Bronchial epithelial cell (primary cell): ENCODE measurements at regions not wholly inside any gene's neighbourhood (a gene's known extent, or its start where the extent isn't known, plus 50 kb on each side); places are given as distances from the start of the nearest gene placed in this dataset.

Experiments used
- DNase-seq: peaks from one replicate; pipeline ENCODE4 v3.0.0-alpha.2; 2010; ENCODE audit warnings: low read depth
- FAIRE-seq: peaks from 2 replicates; lab custom pipeline; 2011; peaks lifted over from hg19 to GRCh38; lab: Jason Lieb, UNC
- H3K27me3 ChIP-seq: 2 replicates; pipeline ENCODE4 v1.5.1; 2011; ENCODE audit warnings: low read length; ENCODE audit not compliant: control insufficient read depth, insufficient read depth
- H3K36me3 ChIP-seq: 2 replicates; pipeline ENCODE4 v1.5.1; 2011; ENCODE audit warnings: low read length; ENCODE audit not compliant: control insufficient read depth, insufficient read depth
- H3K4me3 ChIP-seq: 2 replicates; pipeline ENCODE4 v1.5.1; 2011; ENCODE audit warnings: mild to moderate bottlenecking, low read depth, low read length, control low read depth
- TF ChIP-seq, protein P1 (sequence below): IDR thresholded peaks from 2 replicates; pipeline ENCODE4 v1.5.1; 2011; ENCODE audit warnings: mild to moderate bottlenecking, moderate library complexity, low read length, control low read depth, inconsistent platforms; ENCODE audit not compliant: insufficient read depth, severe bottlenecking

DNA sequence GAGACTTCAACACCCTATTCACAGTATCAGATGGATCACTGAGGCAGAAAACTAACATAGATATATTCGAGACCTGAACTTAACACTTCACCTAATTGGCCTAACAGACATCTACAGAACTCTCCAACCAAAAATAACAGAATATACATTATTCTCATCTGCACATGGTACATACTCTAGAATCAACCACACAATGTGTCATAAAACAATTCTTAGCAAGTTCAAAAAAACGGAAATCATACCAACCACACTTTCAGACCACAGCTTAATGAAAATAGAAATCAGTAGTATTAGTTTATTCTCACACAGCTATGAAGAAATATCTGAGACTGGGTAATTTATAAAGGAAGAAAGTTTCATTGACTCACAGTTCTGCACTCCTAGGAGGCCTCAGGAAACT, 387.9 kb downstream of the DEPDC1B start:
- no peaks in the 10 kb centered on the region for H3K27me3 ChIP-seq
- FAIRE-seq (no peak), DNase-seq (no peak)
- TF ChIP-seq, protein P1, sequence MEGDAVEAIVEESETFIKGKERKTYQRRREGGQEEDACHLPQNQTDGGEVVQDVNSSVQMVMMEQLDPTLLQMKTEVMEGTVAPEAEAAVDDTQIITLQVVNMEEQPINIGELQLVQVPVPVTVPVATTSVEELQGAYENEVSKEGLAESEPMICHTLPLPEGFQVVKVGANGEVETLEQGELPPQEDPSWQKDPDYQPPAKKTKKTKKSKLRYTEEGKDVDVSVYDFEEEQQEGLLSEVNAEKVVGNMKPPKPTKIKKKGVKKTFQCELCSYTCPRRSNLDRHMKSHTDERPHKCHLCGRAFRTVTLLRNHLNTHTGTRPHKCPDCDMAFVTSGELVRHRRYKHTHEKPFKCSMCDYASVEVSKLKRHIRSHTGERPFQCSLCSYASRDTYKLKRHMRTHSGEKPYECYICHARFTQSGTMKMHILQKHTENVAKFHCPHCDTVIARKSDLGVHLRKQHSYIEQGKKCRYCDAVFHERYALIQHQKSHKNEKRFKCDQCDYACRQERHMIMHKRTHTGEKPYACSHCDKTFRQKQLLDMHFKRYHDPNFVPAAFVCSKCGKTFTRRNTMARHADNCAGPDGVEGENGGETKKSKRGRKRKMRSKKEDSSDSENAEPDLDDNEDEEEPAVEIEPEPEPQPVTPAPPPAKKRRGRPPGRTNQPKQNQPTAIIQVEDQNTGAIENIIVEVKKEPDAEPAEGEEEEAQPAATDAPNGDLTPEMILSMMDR, result no peak
- H3K36me3 ChIP-seq, result no peaks in the 10 kb centered on the region
- no peak overlapping the region for H3K4me3 ChIP-seq

DNA sequence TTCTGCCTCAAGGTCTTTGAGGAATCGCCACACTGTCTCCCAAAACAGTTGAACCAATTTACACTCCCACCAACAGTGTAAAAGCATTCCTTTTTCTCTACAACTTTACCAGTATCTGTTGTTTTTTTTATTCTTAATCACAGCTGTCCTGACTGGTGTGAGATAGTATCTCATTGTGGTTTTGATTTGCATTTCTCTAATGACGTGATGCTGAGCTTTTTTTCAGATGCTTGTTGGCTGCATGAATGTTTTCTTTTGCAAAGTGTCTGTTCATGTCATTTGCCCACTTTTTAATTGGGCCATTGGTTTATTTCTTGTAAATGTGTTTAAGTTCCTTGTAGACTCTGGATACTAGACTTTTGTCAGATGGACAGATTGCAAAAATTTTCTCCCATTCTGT, 400.0 kb downstream of the DEPDC1B start:
- DNase-seq, result no peak
- H3K4me3 ChIP-seq, result no peak overlapping the region
- H3K27me3 ChIP-seq, result no peaks in the 10 kb centered on the region
- no peaks in the 10 kb centered on the region for H3K36me3 ChIP-seq
- FAIRE-seq, result no peak
- TF ChIP-seq, protein P1, result no peak

DNA sequence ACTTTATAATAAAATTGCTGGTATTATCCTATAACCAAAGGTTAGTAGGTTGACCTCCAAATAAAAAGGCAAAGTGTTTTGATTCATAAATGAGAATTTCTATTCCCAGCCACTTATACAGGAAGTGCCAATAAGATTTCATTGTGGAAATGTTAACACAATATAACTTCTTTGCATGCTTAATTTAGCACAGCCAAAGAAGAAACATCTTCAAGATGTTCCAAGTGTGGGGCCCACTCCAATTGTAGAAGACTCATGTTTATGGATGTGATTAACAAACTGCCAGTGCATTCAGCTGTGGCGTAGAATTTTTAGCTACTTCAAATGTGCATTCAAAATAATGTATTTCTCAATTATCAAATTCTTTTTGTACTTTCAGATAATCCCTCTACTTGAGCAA, 402.3 kb downstream of the DEPDC1B start:
- TF ChIP-seq, protein P1, result no peak
- DNase-seq (no peak), FAIRE-seq (no peak)
- Histone ChIP-seq H3K4me3 (no peak overlapping the region), H3K36me3 (no peaks in the 10 kb centered on the region), H3K27me3 (no peaks in the 10 kb centered on the region)

DNA sequence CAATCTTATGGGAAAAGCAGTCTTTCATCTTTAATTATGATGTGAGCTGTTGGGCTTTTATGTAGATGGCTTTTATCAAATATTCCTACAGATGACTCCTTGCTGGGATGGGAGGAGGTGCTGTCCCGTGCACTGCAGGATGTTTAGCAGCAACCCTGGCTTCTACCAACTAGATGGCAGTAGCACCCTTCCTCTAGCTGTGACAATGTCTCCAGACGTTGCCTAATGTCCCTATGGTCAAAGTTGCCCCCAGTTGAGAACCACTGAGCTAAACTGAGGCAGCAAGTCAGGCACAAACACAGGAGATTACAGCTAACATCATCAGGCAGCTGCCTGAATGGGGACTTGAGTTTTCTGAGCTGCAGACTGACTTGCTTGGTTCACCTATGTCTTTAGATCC, 401.9 kb upstream of the PDE4D start:
- Histone ChIP-seq H3K4me3 (no peak overlapping the region), H3K36me3 (no peaks in the 10 kb centered on the region), H3K27me3 (no peaks in the 10 kb centered on the region)
- peak; percentile 47 for DNase-seq
- TF ChIP-seq, protein P1, result peak; percentile 83
- FAIRE-seq, result peak; percentile 50

DNA sequence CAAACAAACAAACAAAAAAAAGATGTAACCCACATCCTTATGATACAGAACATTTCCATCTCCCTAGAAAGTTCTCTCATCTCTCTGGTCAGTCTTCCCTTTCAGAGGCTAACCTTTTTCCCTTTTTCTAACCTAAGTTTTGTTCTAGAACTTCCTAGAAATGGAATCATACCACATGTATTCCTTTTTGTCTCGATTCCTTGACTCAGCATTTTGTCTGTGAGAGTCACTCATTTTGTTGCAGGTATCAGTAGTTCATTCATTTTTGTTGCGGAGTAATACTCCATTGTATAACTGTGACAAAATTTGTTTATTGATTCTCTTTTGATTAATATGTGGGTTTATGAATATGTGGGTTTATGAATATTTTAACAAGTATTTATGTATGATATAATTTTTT, 400.0 kb upstream of the PDE4D start:
- no peak for FAIRE-seq
- no peak overlapping the region for H3K4me3 ChIP-seq
- TF ChIP-seq, protein P1, result no peak

DNA sequence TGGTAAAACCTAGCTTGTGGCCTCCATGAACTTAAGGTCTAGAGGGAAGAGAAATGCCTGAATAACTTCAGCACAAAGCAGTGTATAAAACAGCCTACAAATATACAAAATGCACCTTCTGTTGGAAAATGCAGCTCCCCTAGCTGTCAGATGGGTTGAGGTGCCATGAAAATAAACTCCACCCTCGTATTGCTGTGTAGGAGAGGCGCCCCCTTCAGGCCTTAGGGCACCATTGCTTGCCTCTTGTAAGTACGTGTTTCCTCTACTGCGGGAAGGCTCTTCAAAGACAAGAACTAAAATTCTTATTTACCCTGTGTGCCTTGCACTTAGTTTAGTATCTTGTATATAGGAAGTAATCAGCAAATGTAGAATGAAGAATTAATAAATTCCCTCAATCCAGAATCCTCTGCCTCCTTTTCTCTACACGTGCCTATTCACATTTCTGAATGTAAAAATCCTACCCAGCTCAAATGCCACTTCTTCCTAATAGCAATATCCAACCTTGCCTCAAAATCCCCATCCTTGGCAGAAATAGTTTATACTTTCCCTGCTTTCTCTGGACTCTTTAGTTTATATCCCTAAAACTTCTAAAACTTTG, 393.7 kb upstream of the PDE4D start:
- no peak overlapping the region for H3K4me3 ChIP-seq
- TF ChIP-seq, protein P1, result peak; percentile 87
- DNase-seq (peak; percentile 66), FAIRE-seq (no peak)
- H3K27me3 ChIP-seq, result no peaks in the 10 kb centered on the region
- no peaks in the 10 kb centered on the region for H3K36me3 ChIP-seq

More for the DNA sequence above, 400.0 kb upstream of the PDE4D start:
- no peaks in the 10 kb centered on the region for H3K36me3 ChIP-seq
- no peaks in the 10 kb centered on the region for H3K27me3 ChIP-seq
- no peak for DNase-seq
